Loucy (cell line): ENCODE measurements at regions not wholly inside any gene's neighbourhood (a gene's known extent, or its start where the extent isn't known, plus 50 kb on each side); places are given as distances from the start of the nearest gene placed in this dataset.

Source experiments
- H2AFZ ChIP-seq: fragments of 200-600 bp; sonication (generic); 2 replicates; pipeline ENCODE4 v1.6.0; 2016; ENCODE audit warnings: antibody characterized with exemption, mild to moderate bottlenecking, low read length, moderate library complexity
- H3F3A ChIP-seq: fragments of 200-600 bp; 2 replicates; pipeline ENCODE4 v1.6.0; 2016; ENCODE audit warnings: antibody characterized with exemption, low read depth, mild to moderate bottlenecking
- H3K27me3 ChIP-seq: fragments of 200-600 bp; sonication (generic); 2 replicates; pipeline ENCODE4 v1.6.1; 2014; ENCODE audit warnings: low read length, mild to moderate bottlenecking; ENCODE audit not compliant: insufficient read depth, poor library complexity, severe bottlenecking
- H3K36me3 ChIP-seq: fragments of 200-600 bp; sonication (generic); 2 replicates; pipeline ENCODE4 v1.6.1; 2016; ENCODE audit warnings: low read length; ENCODE audit not compliant: insufficient read depth
- H3K4me1 ChIP-seq: fragments of 200-600 bp; sonication (generic); 2 replicates; pipeline ENCODE4 v1.5.1; 2014; ENCODE audit warnings: low read length, mild to moderate bottlenecking; ENCODE audit not compliant: insufficient read depth, poor library complexity, severe bottlenecking
- H3K4me2 ChIP-seq: fragments of 200-600 bp; sonication (generic); 2 replicates; pipeline ENCODE4 v1.6.0; 2014; ENCODE audit warnings: antibody characterized with exemption, low read length, low read depth, mild to moderate bottlenecking; ENCODE audit not compliant: poor library complexity, severe bottlenecking
- H3K4me3 ChIP-seq: fragments of 200-600 bp; sonication (generic); 2 replicates; pipeline ENCODE4 v1.5.1; 2014; ENCODE audit warnings: low read length, mild to moderate bottlenecking, mixed read lengths; ENCODE audit not compliant: poor library complexity, severe bottlenecking
- H3K79me2 ChIP-seq: fragments of 200-600 bp; sonication (generic); 2 replicates; pipeline ENCODE4 v1.6.1; 2014; ENCODE audit warnings: low read length; ENCODE audit not compliant: insufficient read depth
- H3K9ac ChIP-seq: fragments of 200-600 bp; sonication (generic); 2 replicates; pipeline ENCODE4 v1.6.0; 2014; ENCODE audit warnings: mild to moderate bottlenecking, low read depth, low read length, moderate library complexity; ENCODE audit not compliant: poor library complexity, severe bottlenecking
- H3K9me2 ChIP-seq: fragments of 200-600 bp; sonication (generic); replicated peaks from 2 replicates; pipeline ENCODE4 v1.6.1; 2016; ENCODE audit warnings: low read depth, low read length, mixed read lengths
- H3K9me3 ChIP-seq: fragments of 200-600 bp; sonication (generic); 2 replicates; pipeline ENCODE4 v1.6.1; 2014; ENCODE audit warnings: mild to moderate bottlenecking, antibody characterized with exemption, low read length, low read depth; ENCODE audit not compliant: insufficient read depth
- H4K20me1 ChIP-seq: fragments of 200-600 bp; sonication (generic); 2 replicates; pipeline ENCODE4 v1.6.0; 2014; ENCODE audit warnings: antibody characterized with exemption, low read length, mild to moderate bottlenecking; ENCODE audit not compliant: insufficient read depth, poor library complexity, severe bottlenecking
- CTCF ChIP-seq: fragments of 200-600 bp; sonication (generic); conservative IDR thresholded peaks from 2 replicates; pipeline ENCODE4 v1.5.1; 2014; ENCODE audit warnings: mild to moderate bottlenecking, antibody characterized with exemption, low read length
- EZH2phosphoT487 ChIP-seq: fragments of 200-600 bp; IDR thresholded peaks from 2 replicates; pipeline ENCODE4 v1.6.1; 2018; ENCODE audit warnings: antibody characterized with exemption, mild to moderate bottlenecking, moderate library complexity, borderline replicate concordance

DNA sequence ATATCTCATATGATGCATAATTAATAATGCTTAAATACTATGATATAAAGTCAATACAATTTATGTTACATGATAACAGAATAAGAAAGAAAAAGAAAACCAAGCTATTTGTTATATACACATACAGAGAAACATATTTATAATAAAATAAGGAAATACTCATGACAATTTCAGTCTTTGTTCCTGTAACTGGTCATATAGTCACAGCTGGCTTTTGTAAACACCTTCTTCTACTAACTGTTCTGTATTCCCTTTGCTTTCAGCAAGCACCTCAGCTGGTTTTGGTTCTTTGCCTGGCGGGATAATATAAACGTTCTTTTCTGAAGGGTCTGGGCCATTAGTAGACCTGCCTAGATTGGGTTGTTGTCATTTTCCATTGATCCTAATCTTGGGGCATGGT, 158.5 kb downstream of the COPS8 start:
- TF ChIP-seq EZH2phosphoT487 (no peak), CTCF (no peak)
- H3F3A ChIP-seq: no peaks in the 10 kb centered on the region
- no peaks in the 10 kb centered on the region for H3K9me2 ChIP-seq
- no peaks in the 10 kb centered on the region for H4K20me1 ChIP-seq
- no peaks in the 10 kb centered on the region for H3K27me3 ChIP-seq
- H3K4me3 ChIP-seq: no peak overlapping the region
- no peaks in the 10 kb centered on the region for H3K4me1 ChIP-seq
- no peaks in the 10 kb centered on the region for H3K36me3 ChIP-seq
- H2AFZ ChIP-seq: no peak overlapping the region
- H3K4me2 ChIP-seq: no peak overlapping the region
- peaks cover 14% of the 10 kb centered on the region; the same call in 1 of the 2 replicates for H3K9me3 ChIP-seq
- no peaks in the 10 kb centered on the region for H3K79me2 ChIP-seq
- no peak overlapping the region for H3K9ac ChIP-seq

GRCh38 chr2:237244976-237245646, 159.4 kb downstream of the COPS8 start:
- H3K9me3 ChIP-seq: peaks cover 14% of the 10 kb centered on the region; the same call in 1 of the 2 replicates
- no peaks in the 10 kb centered on the region for H3K4me1 ChIP-seq
- no peak overlapping the region for H2AFZ ChIP-seq
- H3K9ac ChIP-seq: no peak overlapping the region
- H3K27me3 ChIP-seq: no peaks in the 10 kb centered on the region
- H3K79me2 ChIP-seq: no peaks in the 10 kb centered on the region
- H3K4me2 ChIP-seq: no peak overlapping the region
- no peaks in the 10 kb centered on the region for H3K9me2 ChIP-seq
- H3K4me3 ChIP-seq: no peak overlapping the region
- no peaks in the 10 kb centered on the region for H4K20me1 ChIP-seq
- no peaks in the 10 kb centered on the region for H3K36me3 ChIP-seq
- no peak for TF ChIP-seq EZH2phosphoT487
- no peak for TF ChIP-seq CTCF
- H3F3A ChIP-seq: no peaks in the 10 kb centered on the region

DNA sequence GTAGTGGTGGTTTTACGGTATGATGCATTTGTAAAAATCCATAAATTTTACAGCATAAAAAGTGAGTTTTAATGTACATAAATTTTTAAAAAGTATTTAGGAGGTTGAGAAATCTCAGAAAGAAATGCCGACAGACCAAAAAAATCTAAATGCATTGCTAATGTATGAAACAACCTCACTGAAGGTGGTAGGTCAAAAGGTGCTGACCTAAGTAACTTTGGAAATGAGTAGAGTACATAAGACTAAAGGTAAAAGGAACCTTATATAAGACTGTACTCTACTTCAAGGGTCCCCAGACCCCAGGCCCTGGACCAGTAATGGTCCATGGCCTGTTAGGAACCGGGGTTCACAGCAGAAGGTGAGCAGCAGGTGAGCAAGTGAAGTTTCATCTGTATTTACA, 163.4 kb downstream of the COL6A3 start:
- Histone ChIP-seq H3K9me3 (no peaks in the 10 kb centered on the region), H3K36me3 (no peaks in the 10 kb centered on the region), H3K4me2 (no peak overlapping the region), H4K20me1 (no peaks in the 10 kb centered on the region), H3K9me2 (no peaks in the 10 kb centered on the region), H2AFZ (no peak overlapping the region), H3K27me3 (no peaks in the 10 kb centered on the region), H3F3A (no peaks in the 10 kb centered on the region), H3K4me1 (no peaks in the 10 kb centered on the region), H3K79me2 (no peaks in the 10 kb centered on the region), H3K4me3 (no peak overlapping the region), H3K9ac (no peak overlapping the region)
- no peak for TF ChIP-seq EZH2phosphoT487
- no peak for TF ChIP-seq CTCF
